RWPE2 (cell line): ENCODE measurements at regions not wholly inside any gene's neighbourhood (a gene's known extent, or its start where the extent isn't known, plus 50 kb on each side); places are given as distances from the start of the nearest gene placed in this dataset.
"Not testable (repeated sequence)": the region's sequence is repeated elsewhere in the genome, so short reads cannot be mapped to it uniquely, and the experiment has no call there.

Source experiments
- ATAC-seq: fragments of 200-7000 bp; cut with Tn5 transposase; 3 replicates; pipeline ENCODE4 v1.9.1; 2021; ENCODE audit warnings: low read depth
- DNase-seq: peaks from one replicate; pipeline ENCODE4 v3.0.0-alpha.2; 2020; ENCODE audit warnings: low spot score
- H3K27ac ChIP-seq: fragments of 450-650 bp; 2 replicates; pipeline ENCODE4 v1.5.1; 2017; ENCODE audit warnings: mild to moderate bottlenecking; ENCODE audit not compliant: poor library complexity, severe bottlenecking
- H3K27me3 ChIP-seq: fragments of 250-450 bp; sonication (Bioruptor Pico); 2 replicates; pipeline ENCODE4 v1.5.1; 2021; ENCODE audit warnings: mild to moderate bottlenecking, moderate library complexity; ENCODE audit not compliant: insufficient read depth, poor library complexity, severe bottlenecking
- H3K36me3 ChIP-seq: fragments of 250-450 bp; sonication (Bioruptor Pico); 2 replicates; pipeline ENCODE4 v1.5.1; 2020; ENCODE audit warnings: low read depth, mild to moderate bottlenecking, moderate library complexity
- H3K4me1 ChIP-seq: fragments of 250-450 bp; sonication (Bioruptor Pico); 2 replicates; pipeline ENCODE4 v1.5.1; 2021; ENCODE audit warnings: mild to moderate bottlenecking, moderate library complexity; ENCODE audit not compliant: insufficient read depth, poor library complexity, severe bottlenecking
- H3K4me3 ChIP-seq: fragments of 250-450 bp; sonication (Bioruptor Pico); 2 replicates; pipeline ENCODE4 v1.5.1; 2021; ENCODE audit warnings: mild to moderate bottlenecking, moderate library complexity; ENCODE audit not compliant: severe bottlenecking
- H3K9me3 ChIP-seq: fragments of 250-450 bp; sonication (Bioruptor Pico); 2 replicates; pipeline ENCODE4 v1.5.1; 2021; ENCODE audit warnings: mild to moderate bottlenecking, moderate library complexity; ENCODE audit not compliant: severe bottlenecking
- CTCF ChIP-seq: fragments of 450-650 bp; IDR thresholded peaks from one replicate; pipeline ENCODE4 v1.5.1; 2017; ENCODE audit warnings: mild to moderate bottlenecking, moderate library complexity; ENCODE audit not compliant: poor library complexity, severe bottlenecking

- H3K4me1 ChIP-seq = peaks cover 12% of the 10 kb centered on the region
- H3K27me3 ChIP-seq = no peaks in the 10 kb centered on the region
- H3K27ac ChIP-seq = no peak overlapping the region
- no peaks in the 10 kb centered on the region for H3K36me3 ChIP-seq
- no peak for DNase-seq
- no peak for ATAC-seq
- no peak for TF ChIP-seq CTCF
- no peak overlapping the region for H3K4me3 ChIP-seq
- H3K9me3 ChIP-seq = no peaks in the 10 kb centered on the region
Measured at GRCh38 chr17:49898366-49899190, 50.7 kb upstream of the TAC4 start.

GRCh38 chr17:49899191-49899485 lies 51.3 kb upstream of the TAC4 start:
- H3K27me3 ChIP-seq = no peaks in the 10 kb centered on the region
- TF ChIP-seq CTCF = peak; percentile 40
- no peak overlapping the region for H3K27ac ChIP-seq
- DNase-seq (no peak), ATAC-seq (no peak)
- H3K4me1 ChIP-seq = peaks cover 12% of the 10 kb centered on the region
- no peaks in the 10 kb centered on the region for H3K9me3 ChIP-seq
- no peaks in the 10 kb centered on the region for H3K36me3 ChIP-seq
- H3K4me3 ChIP-seq = no peak overlapping the region

GRCh38 chr17:49899588-49899987 lies 51.7 kb upstream of the TAC4 start:
- Histone ChIP-seq H3K9me3 (no peaks in the 10 kb centered on the region), H3K27me3 (no peaks in the 10 kb centered on the region), H3K4me3 (no peak overlapping the region), H3K4me1 (peaks cover 11% of the 10 kb centered on the region), H3K27ac (no peak overlapping the region), H3K36me3 (no peaks in the 10 kb centered on the region)
- DNase-seq (no peak), ATAC-seq (no peak)
- no peak for TF ChIP-seq CTCF

- not testable (repeated sequence) for ATAC-seq, H3K27ac ChIP-seq, H3K4me1 ChIP-seq, DNase-seq, H3K4me3 ChIP-seq, H3K9me3 ChIP-seq, H3K27me3 ChIP-seq, H3K36me3 ChIP-seq
Measured at GRCh38 chr17:49900801-49901200, 52.9 kb upstream of the TAC4 start.

- no peaks in the 10 kb centered on the region for H3K36me3 ChIP-seq
- H3K27me3 ChIP-seq = no peaks in the 10 kb centered on the region
- H3K9me3 ChIP-seq = no peaks in the 10 kb centered on the region
- ATAC-seq (peak; percentile 62), DNase-seq (no peak)
- H3K27ac ChIP-seq = no peak overlapping the region
- peaks cover 5% of the 10 kb centered on the region for H3K4me1 ChIP-seq
- no peak for TF ChIP-seq CTCF
- no peak overlapping the region for H3K4me3 ChIP-seq
Measured at GRCh38 chr17:49901460-49902331, 53.8 kb upstream of the TAC4 start.
